GM19240 (cell line): ENCODE measurements at regions not wholly inside any gene's neighbourhood (a gene's known extent, or its start where the extent isn't known, plus 50 kb on each side); places are given as distances from the start of the nearest gene placed in this dataset.

Experiments
- DNase-seq: peaks from one replicate; pipeline ENCODE4 v3.0.0; 2011; ENCODE audit warnings: low spot score; ENCODE audit not compliant: insufficient read length

DNA sequence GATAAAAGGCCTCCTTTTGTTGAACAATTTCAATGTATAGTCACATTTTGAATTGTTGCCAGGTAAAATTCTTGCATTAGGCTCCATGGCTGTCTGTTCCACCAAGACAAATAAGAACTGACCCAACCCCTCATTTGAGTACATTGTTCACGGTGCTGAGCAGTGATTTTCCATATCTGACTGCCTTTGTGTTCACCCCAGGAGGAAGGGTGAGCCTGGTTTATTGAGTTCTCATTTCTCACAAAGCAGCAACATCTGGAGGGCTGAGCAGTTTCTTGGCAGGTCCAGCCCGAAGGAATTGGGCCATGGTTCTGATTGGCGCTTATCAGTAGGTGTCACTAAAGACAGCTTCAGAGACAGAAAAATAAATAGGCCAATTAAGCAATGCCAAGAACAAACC is 149.1 kb downstream of the BMP4 start:
- DNase-seq = no peak

DNA sequence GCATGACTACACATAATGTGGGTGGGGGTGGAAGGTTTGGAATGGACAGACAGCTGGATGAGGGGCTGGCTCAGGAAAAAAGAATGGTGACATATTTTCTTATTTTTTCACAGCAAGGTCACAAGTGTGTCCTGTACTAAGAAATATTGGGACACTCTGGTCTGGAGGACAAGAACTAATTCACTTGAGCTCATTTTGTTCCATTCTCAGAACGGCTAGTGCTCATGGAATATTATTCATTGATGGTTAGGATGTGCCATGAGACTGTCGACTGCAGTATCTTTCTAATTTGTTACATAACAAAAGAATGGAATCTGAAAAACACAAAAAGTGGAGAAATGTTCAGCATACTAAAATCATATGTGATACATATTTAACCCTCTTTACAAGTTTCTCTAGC is 149.5 kb downstream of the BMP4 start:
- DNase-seq = no peak

DNA sequence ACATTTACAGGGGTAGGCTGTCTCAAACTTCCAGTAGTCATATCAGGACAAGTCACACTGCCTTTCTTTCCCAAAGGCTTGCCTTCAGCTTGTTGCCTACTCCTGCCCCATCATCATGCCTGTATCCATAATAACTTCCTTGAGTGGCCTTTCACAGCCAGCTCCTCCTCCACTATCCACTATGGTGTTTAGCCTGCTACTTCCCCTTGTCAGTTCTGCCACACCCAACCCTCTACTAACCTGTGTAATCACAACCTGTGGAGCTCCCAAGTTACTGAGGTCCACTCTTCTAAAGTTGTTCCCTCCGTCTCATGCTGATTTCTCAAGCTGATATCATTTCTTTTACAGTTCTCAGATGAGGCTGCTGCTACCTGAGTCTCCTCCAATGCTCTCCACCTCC is 159.9 kb downstream of the BMP4 start:
- no peak for DNase-seq

DNA sequence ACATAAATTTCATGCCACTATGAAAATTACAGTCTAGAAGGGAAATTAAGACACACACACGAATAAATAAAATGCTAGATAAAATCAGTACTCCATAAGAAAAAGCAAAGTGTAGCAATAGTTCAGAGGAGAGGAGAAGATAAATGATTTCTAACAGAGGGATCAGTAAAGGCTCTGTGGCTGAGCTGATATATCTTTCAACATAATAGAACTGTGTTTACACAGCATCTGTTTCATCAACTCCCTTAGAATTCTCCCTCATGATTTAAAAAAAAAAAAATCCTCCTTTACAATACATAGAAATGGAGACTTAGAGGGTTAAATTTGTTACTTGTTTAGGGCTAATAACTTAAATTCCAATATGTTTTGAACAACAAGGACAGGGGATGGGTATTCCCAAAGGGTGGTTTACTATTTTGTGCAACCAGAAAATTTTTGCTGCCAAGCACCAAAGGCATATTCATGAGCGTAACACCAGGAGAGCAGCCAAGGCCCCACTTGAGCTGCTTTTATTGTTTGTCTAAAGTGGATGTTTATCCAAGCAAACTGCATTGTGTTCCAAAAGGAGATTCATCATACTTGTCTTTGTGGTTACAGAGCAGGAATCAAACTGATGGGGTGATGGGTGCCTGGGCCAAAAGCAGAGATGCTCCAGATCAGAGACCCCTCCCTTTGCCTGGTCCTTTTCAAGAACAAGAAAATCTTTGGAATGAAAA is 162.7 kb downstream of the BMP4 start:
- DNase-seq = no peak

GRCh38 chr14:53792909-53793308 is 163.7 kb downstream of the BMP4 start:
- no peak for DNase-seq

DNA sequence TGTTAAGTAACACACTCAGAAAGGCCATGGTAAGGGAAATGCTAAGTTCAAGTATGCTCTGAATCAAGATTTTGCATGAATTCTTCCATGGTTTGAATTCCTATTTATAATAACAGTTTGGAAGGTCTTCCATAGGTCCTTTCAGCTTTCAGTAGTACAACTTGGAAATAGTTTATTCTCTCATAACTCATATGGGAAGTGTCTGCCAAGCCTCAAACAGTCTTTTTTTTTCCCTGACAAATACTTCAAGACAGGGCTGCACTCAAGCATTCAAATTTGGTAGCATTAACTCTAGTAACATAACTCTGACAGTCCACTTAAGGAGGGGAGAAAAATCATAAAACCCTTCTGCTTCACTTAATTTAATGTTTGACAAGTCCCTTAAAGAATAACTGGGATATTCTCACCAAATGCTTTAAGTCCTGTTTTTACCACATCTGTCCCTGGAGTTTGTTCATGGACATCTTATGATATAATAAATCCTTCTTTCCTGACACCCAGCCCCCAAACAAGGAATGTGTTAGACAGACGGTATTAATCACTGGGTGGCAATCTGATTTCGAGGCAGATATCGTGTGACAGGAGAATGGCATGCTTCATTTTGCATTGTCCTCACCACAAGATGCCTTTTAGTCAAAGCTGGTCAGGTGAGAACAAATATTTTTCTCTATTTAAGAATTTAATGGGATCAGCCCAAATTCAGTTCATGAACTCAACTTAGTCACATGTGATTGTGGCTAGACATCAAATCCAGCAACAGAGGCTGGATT is 165.7 kb downstream of the BMP4 start:
- no peak for DNase-seq

- no peak for DNase-seq
Measured at GRCh38 chr14:53788566-53788965, 168.1 kb downstream of the BMP4 start.

DNA sequence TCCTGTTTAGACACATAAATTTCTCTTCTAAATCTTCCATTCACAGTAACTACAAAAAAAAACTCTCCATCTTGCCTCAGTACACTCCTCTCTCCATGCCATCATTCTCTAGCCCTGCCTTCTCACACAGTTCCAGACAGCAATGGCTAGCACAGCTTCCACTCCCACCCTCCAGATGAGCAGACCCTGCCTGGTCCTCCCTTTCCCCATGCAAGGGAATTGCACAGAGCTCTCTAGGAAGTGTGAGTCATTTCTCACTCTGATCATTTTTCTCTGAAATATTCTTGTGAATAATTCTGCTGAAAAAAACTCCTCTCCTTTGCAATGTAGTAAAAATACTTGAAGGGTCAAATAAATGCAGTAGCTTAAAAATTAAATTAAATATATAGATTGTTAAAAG is 170.6 kb downstream of the BMP4 start:
- no peak for DNase-seq

GRCh38 chr14:53784688-53785087 is 171.9 kb downstream of the BMP4 start:
- DNase-seq = no peak

- no peak for DNase-seq
Measured at GRCh38 chr14:53783256-53783655, 173.4 kb downstream of the BMP4 start.

DNA sequence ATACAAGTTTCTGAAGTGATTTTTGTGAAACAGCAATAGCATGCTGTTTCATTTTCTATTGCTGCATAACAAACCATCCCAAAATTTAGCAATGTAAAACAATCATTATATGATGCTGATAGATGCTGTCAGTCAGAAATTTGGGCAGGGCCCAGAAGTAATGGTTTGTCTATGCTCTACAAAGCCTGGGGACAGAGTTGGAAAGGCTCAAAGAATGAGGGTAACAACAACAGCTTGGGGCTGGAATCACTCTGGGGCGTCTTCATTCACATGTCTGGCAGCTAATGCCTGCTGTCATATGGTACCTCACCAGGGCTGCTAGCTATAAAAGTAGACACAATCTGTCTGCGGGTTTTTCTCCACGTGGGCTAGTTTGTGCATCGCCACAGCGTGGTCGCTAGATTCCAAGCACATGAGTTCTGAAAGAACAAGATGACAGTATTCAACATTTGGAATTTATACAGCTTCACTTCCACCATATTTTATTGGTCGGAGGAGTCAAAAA is 176.5 kb downstream of the BMP4 start:
- no peak for DNase-seq

GRCh38 chr14:53779301-53779700 is 177.3 kb downstream of the BMP4 start:
- no peak for DNase-seq

GRCh38 chr14:53778263-53778662 is 178.4 kb downstream of the BMP4 start:
- DNase-seq = no peak

DNA sequence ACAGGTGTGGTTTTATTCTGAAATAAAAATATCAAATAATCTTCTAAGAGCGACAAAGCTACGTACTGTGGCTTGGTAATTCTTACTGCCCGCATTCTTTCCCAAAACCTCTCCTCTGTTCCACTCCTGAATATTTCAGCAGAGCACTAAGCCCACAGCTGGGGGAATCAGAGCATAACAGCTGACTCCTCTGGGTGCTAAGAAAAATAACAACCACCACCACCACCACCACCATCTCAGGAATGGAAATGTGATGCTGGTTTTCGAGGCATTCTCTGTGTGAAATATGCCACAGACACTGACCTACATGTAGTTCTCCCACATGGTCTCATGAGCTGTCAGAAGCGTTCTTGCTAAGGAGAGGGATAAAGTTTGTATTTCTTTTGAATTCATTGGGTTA is 183.7 kb downstream of the BMP4 start:
- DNase-seq = no peak

DNA sequence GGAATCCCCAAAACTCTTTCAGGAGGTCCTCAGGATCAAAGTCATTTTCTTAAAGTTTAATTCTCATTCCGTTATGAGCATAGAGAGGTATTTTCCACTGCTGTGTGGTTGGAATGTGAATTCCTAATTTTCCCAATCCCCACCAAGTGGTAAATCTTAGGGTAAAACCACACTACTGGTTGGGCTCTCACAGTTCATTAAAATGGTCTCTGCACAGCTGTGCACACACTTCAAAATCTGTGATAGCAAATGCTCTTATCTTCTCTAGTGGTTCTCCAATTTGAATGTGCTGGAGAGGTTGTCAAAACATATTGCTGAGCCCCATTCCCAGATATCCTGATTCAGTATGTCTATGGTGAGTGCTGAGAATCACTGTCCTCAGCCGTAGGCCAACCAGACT is 189.1 kb downstream of the BMP4 start:
- DNase-seq = no peak

DNA sequence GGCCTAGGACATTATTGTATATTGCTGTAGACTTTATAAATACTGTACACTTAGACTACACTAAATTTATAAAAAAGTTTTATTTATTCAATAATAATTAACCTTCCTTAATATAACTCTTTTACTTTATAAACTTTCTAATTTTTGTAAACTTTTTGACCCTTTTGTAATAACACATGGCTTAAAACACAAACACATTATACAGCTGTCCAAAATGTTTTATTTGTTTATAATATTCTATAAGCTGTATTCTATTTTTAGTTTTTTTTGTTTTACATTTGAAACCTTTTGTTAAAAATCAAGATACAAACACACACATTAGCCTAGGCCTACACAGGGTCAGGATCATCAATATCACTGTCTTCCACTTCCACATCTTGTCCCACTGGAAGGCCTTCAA is 190.0 kb downstream of the BMP4 start:
- no peak for DNase-seq

GRCh38 chr14:53766106-53766505 is 190.5 kb downstream of the BMP4 start:
- no peak for DNase-seq

GRCh38 chr14:53764846-53765245 is 191.8 kb downstream of the BMP4 start:
- DNase-seq = no peak

GRCh38 chr14:53758141-53758540 is 198.5 kb downstream of the BMP4 start:
- DNase-seq = no peak

GRCh38 chr14:53757732-53758131 is 198.9 kb downstream of the BMP4 start:
- DNase-seq = no peak

DNA sequence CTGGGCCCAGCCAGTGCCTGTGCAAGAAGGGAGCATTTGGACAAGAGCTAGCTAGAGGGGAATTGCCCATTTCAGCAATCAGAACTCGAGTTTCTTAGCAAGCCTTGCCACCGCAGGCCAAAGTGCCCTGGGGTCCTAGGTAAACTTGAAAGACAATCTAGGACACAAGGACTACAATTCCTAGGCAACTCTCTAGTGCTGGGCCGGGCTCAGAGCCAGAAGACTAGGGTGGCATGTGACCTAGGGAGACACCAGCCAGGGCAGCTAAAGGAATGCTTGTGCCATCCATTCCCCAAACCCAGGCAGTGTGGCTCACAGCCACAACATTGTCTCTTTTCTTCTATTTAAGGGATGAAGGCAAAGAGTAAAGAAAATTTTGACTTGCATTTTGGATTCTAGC is 205.0 kb downstream of the BMP4 start:
- no peak for DNase-seq

DNA sequence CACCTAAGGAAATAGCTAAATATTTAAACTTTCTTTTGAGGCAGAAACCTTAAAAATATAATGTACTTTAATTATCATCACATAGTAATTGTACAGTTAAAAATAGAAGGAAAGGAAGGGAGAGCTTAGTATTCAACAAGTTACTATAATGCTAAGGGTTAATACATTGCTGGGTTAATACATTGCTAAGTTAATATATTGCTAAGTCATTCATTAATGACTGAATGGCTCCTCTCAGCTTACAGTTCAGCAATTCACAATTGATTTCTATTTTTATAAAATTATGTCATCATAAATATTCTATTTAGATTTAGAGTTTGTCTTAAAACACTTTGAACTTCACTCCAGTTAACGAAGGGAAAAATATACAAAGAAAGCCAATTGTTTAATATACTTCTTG is 207.9 kb downstream of the BMP4 start:
- DNase-seq = no peak

DNA sequence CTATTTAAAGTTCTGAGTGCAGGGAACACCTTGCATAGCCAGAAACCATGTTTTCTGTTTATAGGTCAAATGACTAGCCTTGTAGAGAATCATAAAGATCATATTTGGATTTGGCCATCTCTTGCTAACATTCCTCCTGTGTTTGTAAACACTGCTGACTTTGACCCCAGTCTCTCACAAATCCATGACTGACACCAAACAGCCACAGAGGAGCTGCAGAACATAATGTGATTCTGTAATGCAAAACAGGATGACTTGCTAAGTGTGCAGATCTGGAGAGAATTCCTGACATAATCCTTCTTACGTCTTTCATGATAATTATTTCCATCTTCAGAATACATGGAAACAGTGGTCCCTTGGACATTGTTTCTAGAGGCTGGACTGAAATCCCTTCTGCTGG is 211.8 kb downstream of the BMP4 start:
- DNase-seq = no peak
